Mesothelial cell of epicardium (in vitro differentiated cells): ENCODE measurements at regions not wholly inside any gene's neighbourhood (a gene's known extent, or its start where the extent isn't known, plus 50 kb on each side); places are given as distances from the start of the nearest gene placed in this dataset.

Source experiments
- DNase-seq, 2 experiments: peaks; one replicate each; pipeline ENCODE4 v3.0.0; 2021; ENCODE audit warnings: low spot score in 2 of 2; ENCODE audit not compliant: unreplicated experiment in 2 of 2
- H3K27ac Mint-ChIP-seq: 2 replicates; pipeline ENCODE4 v1.8.0; 2021; ENCODE audit warnings: mixed read lengths
- H3K27me3 Mint-ChIP-seq: 2 replicates; pipeline ENCODE4 v1.8.0; 2021; ENCODE audit warnings: low read depth, mixed read lengths
- H3K36me3 Mint-ChIP-seq: 2 replicates; pipeline ENCODE4 v1.8.0; 2021; ENCODE audit warnings: mixed read lengths
- H3K4me1 Mint-ChIP-seq: 2 replicates; pipeline ENCODE4 v1.8.0; 2021; ENCODE audit warnings: mixed read lengths
- H3K4me3 Mint-ChIP-seq: 2 replicates; pipeline ENCODE4 v1.8.0; 2021; ENCODE audit warnings: mild to moderate bottlenecking, moderate library complexity, mixed read lengths
- H3K9me3 Mint-ChIP-seq: 2 replicates; pipeline ENCODE4 v1.8.0; 2021; ENCODE audit warnings: mixed read lengths
- TF ChIP-seq, protein P1 (sequence below): fragments of 200-600 bp; sonication (generic); IDR thresholded peaks from one replicate; pipeline ENCODE4 v1.5.0; 2021; ENCODE audit warnings: antibody characterized with exemption; ENCODE audit not compliant: unreplicated experiment

DNA sequence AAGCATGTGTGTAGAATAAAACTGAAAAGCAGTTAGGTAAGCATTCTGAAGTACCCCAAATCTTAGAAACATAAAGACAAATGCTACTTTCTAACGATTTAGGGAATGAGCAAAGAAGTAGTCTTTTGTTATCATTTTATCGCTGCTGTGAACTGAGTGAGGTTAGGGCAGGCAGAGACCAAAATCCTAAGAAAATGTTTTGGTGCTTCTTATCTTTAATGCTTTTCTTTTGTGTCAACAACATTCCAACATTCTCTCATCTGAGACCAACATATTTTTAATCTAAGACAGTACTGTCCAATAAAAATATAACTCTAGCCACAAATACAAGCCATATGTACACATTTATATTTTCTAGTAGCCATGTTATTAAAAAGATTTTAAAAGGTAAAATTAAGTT is 789.4 kb upstream of the PIK3C3 start:
- no peak for DNase-seq
- H3K27ac Mint-ChIP-seq = no peak overlapping the region
- no peaks in the 10 kb centered on the region for H3K36me3 Mint-ChIP-seq
- peaks cover 11% of the 10 kb centered on the region for H3K4me1 Mint-ChIP-seq
- H3K9me3 Mint-ChIP-seq = no peaks in the 10 kb centered on the region
- no peak overlapping the region for H3K4me3 Mint-ChIP-seq
- TF ChIP-seq, protein P1, sequence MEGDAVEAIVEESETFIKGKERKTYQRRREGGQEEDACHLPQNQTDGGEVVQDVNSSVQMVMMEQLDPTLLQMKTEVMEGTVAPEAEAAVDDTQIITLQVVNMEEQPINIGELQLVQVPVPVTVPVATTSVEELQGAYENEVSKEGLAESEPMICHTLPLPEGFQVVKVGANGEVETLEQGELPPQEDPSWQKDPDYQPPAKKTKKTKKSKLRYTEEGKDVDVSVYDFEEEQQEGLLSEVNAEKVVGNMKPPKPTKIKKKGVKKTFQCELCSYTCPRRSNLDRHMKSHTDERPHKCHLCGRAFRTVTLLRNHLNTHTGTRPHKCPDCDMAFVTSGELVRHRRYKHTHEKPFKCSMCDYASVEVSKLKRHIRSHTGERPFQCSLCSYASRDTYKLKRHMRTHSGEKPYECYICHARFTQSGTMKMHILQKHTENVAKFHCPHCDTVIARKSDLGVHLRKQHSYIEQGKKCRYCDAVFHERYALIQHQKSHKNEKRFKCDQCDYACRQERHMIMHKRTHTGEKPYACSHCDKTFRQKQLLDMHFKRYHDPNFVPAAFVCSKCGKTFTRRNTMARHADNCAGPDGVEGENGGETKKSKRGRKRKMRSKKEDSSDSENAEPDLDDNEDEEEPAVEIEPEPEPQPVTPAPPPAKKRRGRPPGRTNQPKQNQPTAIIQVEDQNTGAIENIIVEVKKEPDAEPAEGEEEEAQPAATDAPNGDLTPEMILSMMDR = no peak
- H3K27me3 Mint-ChIP-seq = no peaks in the 10 kb centered on the region

DNA sequence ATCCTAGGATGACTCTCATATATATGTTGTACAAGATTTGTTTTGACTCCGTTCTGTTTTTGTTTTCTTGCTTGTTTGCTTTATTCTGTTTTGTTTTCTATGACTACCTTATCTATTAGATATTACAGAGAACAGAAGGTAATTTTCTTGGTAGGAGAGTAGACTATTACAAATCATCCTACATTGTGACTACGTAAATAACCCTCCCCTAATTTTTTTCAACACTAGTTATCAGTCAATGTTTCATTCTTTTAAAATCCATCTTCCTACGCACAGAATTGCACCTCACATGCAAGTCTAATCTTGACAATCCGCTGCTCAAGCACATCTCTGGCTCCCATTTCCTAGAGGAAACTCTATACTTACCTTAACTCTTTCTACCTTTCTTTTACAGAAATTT is 792.3 kb upstream of the PIK3C3 start:
- H3K27ac Mint-ChIP-seq = no peak overlapping the region
- no peaks in the 10 kb centered on the region for H3K9me3 Mint-ChIP-seq
- TF ChIP-seq, protein P1 = no peak
- H3K4me1 Mint-ChIP-seq = peaks cover 11% of the 10 kb centered on the region
- H3K27me3 Mint-ChIP-seq = no peaks in the 10 kb centered on the region
- H3K4me3 Mint-ChIP-seq = no peak overlapping the region
- H3K36me3 Mint-ChIP-seq = no peaks in the 10 kb centered on the region
- DNase-seq = no peak

DNA sequence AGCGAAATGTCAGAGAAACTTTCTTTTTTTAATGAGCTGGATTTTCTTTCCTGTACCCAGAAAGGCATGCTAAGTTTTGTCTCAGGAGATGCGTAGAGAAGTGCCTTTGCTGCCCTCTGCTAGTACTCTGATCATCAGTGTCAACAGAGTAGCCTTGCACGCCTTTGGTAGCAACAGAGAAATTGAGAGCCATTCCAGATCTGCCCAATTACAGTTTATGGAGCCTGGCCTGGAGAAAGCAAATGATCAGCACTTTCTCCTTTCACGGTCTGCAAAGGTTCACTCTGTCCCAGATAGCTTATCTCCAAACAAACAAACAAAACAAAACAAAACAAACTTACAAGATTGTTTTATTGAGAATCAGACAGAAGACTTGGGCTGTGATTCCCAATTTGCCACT is 792.8 kb upstream of the PIK3C3 start:
- TF ChIP-seq, protein P1 = no peak
- Mint-ChIP-seq H3K4me3 (no peak overlapping the region), H3K36me3 (no peaks in the 10 kb centered on the region), H3K4me1 (peaks cover 11% of the 10 kb centered on the region), H3K9me3 (peaks cover 6% of the 10 kb centered on the region), H3K27ac (no peak overlapping the region), H3K27me3 (no peaks in the 10 kb centered on the region)
- no peak for DNase-seq

DNA sequence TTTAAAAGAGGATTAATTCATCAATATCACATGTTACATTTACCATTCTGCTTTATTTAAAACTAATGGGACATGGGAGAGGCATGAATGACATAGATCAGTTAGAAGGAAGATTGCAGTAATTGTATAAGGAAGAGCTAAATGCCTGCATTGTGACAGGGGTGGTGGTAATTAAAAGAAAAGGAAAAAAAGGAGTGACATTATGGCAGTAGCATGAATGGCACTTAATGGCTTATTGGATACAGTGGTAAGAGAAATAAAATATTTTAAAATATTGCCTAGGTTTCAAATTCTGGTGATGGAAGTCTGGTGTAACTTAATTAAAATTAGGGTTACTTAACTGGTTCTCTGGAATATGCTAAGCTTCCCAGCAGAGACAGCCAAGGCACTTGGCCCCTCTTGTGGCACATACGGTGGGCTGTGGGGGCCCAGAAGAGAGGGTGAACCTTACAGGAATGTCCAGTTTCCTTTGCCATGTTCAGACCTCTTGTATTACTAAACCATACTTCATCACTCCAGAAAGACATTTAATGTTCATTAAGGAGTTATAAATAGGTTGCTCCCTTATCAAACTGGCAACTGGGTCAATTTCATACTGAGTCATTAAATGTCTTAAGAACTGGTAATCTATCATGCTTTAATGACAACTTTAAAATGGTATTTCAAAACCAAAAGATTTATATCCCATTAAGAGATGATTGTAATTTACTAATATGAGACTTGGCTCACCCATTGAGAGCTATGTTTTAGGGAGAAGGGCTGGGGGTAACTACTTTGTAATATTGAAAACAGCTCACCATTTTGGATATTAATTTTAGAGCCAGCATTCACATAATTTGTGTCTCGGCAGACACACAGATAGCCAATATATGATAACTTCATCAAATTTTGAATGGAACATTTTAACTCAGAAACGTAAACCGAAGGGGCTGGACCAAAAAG is 798.9 kb upstream of the PIK3C3 start:
- no peak for DNase-seq
- Mint-ChIP-seq H3K27me3 (no peaks in the 10 kb centered on the region), H3K9me3 (peaks cover 11% of the 10 kb centered on the region), H3K4me3 (no peak overlapping the region), H3K36me3 (no peaks in the 10 kb centered on the region), H3K4me1 (peaks cover 4% of the 10 kb centered on the region), H3K27ac (no peak overlapping the region)
- TF ChIP-seq, protein P1 = no peak

DNA sequence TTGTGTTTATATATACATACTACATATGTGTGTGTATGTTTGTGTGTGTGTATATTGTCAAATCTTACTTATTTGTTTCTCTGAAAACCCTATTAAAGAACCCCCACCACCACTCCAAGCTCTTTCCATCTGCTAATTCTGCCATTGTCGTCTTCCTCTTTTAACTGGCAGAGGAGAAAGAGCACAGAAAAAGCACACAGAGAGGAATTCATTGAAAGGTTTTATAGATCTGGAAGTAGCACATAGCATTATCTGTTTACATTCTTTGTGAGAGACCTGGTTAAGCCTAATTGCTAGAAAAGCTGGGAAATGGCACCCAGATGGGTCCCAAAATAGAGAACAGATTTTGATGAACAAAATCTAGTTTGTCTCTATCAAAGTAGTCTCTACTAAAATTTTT is 800.0 kb upstream of the PIK3C3 start:
- Mint-ChIP-seq H3K36me3 (no peaks in the 10 kb centered on the region), H3K9me3 (peaks cover 11% of the 10 kb centered on the region), H3K4me3 (no peak overlapping the region), H3K4me1 (peaks cover 7% of the 10 kb centered on the region), H3K27ac (no peak overlapping the region), H3K27me3 (no peaks in the 10 kb centered on the region)
- no peak for DNase-seq
- TF ChIP-seq, protein P1 = no peak
